GM12892 (cell line): ENCODE measurements at regions not wholly inside any gene's neighbourhood (a gene's known extent, or its start where the extent isn't known, plus 50 kb on each side); places are given as distances from the start of the nearest gene placed in this dataset.

ENCODE experiments used
- POLR2A ChIP-seq: IDR thresholded peaks from 2 replicates; pipeline ENCODE4 v1.6.1; 2011; ENCODE audit warnings: low read depth, low read length, control low read depth
- POLR2AphosphoS5 ChIP-seq: IDR thresholded peaks from 2 replicates; pipeline ENCODE4 v1.6.1; 2011; ENCODE audit warnings: low read depth, low read length, control low read depth

- TF ChIP-seq POLR2A (no peak), POLR2AphosphoS5 (no peak)
These were observed 1914.5 kb upstream of the PIK3C3 start for GRCh38 chr18:40040574-40040973.
